Right cardiac atrium (tissue), 5 donors: ENCODE measurements at regions not wholly inside any gene's neighbourhood (a gene's known extent, or its start where the extent isn't known, plus 50 kb on each side); places are given as distances from the start of the nearest gene placed in this dataset.

Source experiments
- ATAC-seq, 2 donors: fragments of 200-7000 bp; cut with Tn5 transposase; one replicate each; pipeline versions ENCODE4 v1.8.0 to v1.9.1; 2020; ENCODE audit warnings: moderate library complexity in 2 of 2, mild to moderate bottlenecking in 1 of 2
- DNase-seq, 3 donors: peaks; one replicate each; pipeline ENCODE4 v3.0.0-alpha.2; 2020
- H3K27ac ChIP-seq: one replicate; pipeline ENCODE4 v1.5.1; 2013; ENCODE audit warnings: mild to moderate bottlenecking, low read length, control low read depth, moderate library complexity
- H3K27me3 ChIP-seq: one replicate; pipeline ENCODE4 v1.6.1; 2013; ENCODE audit not compliant: control insufficient read depth, insufficient read depth
- H3K4me1 ChIP-seq: one replicate; pipeline ENCODE4 v1.6.1; 2013; ENCODE audit warnings: low read length; ENCODE audit not compliant: control insufficient read depth, insufficient read depth
- H3K4me3 ChIP-seq: one replicate; pipeline ENCODE4 v1.5.1; 2013; ENCODE audit warnings: low read length, control low read depth
- H3K9me3 ChIP-seq: one replicate; pipeline ENCODE4 v1.6.1; 2013; ENCODE audit warnings: low read length; ENCODE audit not compliant: control insufficient read depth
- WGBS: extraction: QIAGEN DNeasy Blood & Tissue Kit; methylation state at CpG from one replicate; pipeline ENCODE4 v1.1.7; 2013; 5-methylcytosine and 5-hydroxymethylcytosine counted together
- intact Hi-C, 4 donors: fragments of 100-400 bp; cut with DNase I; formaldehyde crosslinking; loops; one replicate each; pipeline versions ENCODE4 v1.11.0 to v1.14.0; 2022 to 2023
- donor health status: healthy with polysubstance abuse.
- donor health status: DM: no; HTN: yes; CAD: no.
- donor health status: DM: no; HTN: no; CAD: no.
- donor health status: DM: no; HTN: yes; CAD: no; lungs with severe emphysema.
- donor health status: DM: yes; HTN: yes; CAD: no.

DNA sequence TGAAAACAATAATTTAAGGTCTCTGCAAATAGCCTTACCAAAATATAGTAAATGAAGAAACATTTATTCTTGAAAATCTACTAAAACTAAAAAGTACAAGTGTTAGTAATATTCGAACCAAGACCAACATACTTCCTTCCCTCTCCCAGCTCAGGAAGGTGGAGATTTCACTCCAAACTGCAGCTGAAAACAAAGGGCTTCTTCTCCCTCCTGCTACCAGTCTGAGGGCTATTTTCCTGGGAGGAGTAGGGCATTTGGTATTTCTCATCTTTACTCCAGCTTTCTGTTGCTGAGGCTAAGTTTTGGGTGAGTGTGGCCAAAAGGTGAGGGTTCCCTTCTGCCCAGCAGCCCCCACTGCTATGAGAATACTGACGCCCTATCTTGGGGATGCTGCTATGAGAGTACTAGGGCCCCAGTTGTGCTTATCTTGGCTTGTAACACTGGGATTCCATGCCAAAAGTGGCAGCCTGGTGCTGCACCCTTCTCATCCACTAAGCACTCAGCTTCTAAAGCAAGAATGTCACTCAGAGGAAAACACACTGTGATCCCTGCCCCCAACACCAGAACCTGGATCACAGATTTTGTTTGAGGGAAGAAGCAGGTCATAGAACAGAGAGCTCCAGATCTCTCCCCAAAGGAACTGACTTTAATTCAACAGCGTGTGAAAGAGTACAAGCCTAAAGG is 130.7 kb upstream of the KLF7 start:
- intact Hi-C loops, result no loop called here
- Histone ChIP-seq H3K4me3 (no peak overlapping the region), H3K4me1 (peaks cover 1% of the 10 kb centered on the region), H3K9me3 (no peaks in the 10 kb centered on the region), H3K27me3 (no peaks in the 10 kb centered on the region), H3K27ac (peak overlapping the region; percentile 88)
- peak; percentile 87 to 88 for ATAC-seq
- no peak for DNase-seq
- WGBS, result 47% methylated on average over 3 of the region's 3 CpGs

- no peaks in the 10 kb centered on the region for H3K9me3 ChIP-seq
- 98% methylated on average over 1 of the region's 1 CpG for WGBS
- no peak for ATAC-seq
- no peak overlapping the region for H3K4me3 ChIP-seq
- no peaks in the 10 kb centered on the region for H3K27me3 ChIP-seq
- intact Hi-C loops, result no loop called here
- DNase-seq, result no peak
- no peak overlapping the region for H3K27ac ChIP-seq
- peaks cover 1% of the 10 kb centered on the region for H3K4me1 ChIP-seq
These were observed 135.1 kb upstream of the KLF7 start for GRCh38 chr2:207300817-207301216.

DNA sequence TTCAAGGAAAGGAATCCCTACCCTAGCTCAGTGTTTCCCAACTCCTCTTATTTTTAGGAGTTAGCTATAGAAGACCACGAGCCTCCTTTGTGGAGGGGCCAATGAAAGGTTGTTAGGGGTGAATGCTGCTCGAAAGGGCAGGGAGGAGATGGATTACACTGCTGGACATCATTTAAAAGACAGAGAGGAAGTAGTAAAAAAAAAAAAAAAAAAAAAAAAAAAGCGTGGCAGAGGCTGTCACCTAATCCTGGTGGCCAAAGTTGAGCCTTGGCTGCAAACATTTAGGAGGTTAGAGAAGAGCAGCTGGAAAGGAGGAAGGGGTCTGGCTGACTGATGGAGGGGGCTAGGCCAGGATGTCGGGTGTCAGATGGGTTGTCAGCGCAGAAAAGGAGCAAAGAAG is 139.0 kb upstream of the KLF7 start:
- H3K27me3 ChIP-seq, result no peaks in the 10 kb centered on the region
- no peaks in the 10 kb centered on the region for H3K9me3 ChIP-seq
- ATAC-seq, result no peak
- H3K27ac ChIP-seq, result no peak overlapping the region
- H3K4me1 ChIP-seq, result no peaks in the 10 kb centered on the region
- no peak overlapping the region for H3K4me3 ChIP-seq
- WGBS, result 87% methylated on average over 5 of the region's 5 CpGs
- intact Hi-C loops, result no loop called here
- no peak for DNase-seq

DNA sequence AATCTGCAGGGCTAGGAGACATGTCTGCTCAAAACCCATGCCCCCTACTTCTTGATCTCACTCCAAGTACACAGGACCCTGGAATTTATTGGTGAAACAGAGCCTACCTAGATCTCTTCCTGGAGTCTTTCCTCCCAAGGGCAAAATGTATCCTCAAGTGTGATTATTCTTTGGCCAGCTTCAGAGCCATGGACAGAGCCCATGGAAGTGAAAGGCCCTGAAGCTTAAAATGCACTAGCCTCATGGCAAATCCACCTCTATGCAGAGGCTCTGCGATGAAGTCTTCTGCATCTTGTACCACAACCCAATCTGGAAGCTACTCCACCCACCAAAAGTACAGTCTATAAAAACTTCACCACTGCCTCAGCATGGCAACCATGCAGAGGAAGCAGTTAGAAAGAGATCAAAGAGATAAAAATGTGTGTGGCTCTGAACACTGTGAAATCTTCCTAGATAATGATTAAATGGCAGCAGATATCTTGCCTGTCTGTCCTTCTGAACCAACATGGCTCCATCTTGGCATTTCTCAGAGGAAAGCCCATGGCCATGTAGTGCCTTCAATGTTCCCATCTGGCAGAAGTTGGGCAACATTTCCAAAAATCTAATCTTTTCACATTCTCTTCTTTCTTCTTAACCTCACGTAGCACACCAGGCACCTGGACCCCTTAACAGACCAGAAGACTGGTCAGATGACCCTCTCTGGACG is 142.9 kb upstream of the KLF7 start:
- no peak overlapping the region for H3K4me3 ChIP-seq
- intact Hi-C loops, result no loop called here
- no peaks in the 10 kb centered on the region for H3K27me3 ChIP-seq
- ATAC-seq (no peak), DNase-seq (no peak)
- H3K9me3 ChIP-seq, result no peaks in the 10 kb centered on the region
- H3K4me1 ChIP-seq, result peaks cover 5% of the 10 kb centered on the region
- H3K27ac ChIP-seq, result no peak overlapping the region
- WGBS, result 93% methylated on average over 3 of the region's 3 CpGs

- Histone ChIP-seq H3K4me3 (no peak overlapping the region), H3K4me1 (peaks cover 5% of the 10 kb centered on the region), H3K27me3 (no peaks in the 10 kb centered on the region), H3K27ac (peak overlapping the region; percentile 75), H3K9me3 (no peaks in the 10 kb centered on the region)
- DNase-seq (peak in 1 of 3 donors; percentile 46), ATAC-seq (peak; percentile 69 to 95)
- intact Hi-C loops, result no loop called here
- WGBS, result 66% methylated on average over 4 of the region's 4 CpGs
These were observed 145.7 kb upstream of the KLF7 start for GRCh38 chr2:207311316-207312005.

GRCh38 chr2:207312006-207312356 is 146.2 kb upstream of the KLF7 start:
- ATAC-seq, result peak in 1 of 2 donors; percentile 24

DNA sequence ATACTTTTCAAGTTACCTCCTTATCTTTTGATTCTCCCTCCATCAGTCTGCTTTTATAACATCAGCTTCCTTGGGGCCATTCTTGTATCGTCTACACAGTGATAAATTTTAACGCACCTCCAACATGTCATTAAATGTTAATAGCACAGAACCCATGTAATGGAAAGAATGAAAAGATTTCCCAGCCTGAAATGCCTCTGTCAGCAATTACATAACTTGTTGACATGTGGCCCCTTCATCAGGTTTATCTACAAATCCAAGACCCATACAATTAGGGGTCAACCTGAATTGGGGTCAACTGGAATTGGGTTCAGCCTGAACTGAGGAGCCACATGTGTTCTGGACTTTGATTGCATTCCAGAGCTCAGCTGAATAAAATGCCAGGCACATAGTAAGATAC is 148.2 kb upstream of the KLF7 start:
- intact Hi-C loops, result no loop called here
- no peak for ATAC-seq
- Histone ChIP-seq H3K9me3 (no peaks in the 10 kb centered on the region), H3K4me3 (no peak overlapping the region), H3K4me1 (peaks cover 5% of the 10 kb centered on the region), H3K27me3 (no peaks in the 10 kb centered on the region), H3K27ac (no peak overlapping the region)
- WGBS, result 40% methylated on average over 2 of the region's 2 CpGs
- no peak for DNase-seq

More at GRCh38 chr2:207312006-207312356, 146.2 kb upstream of the KLF7 start:
- no peak for DNase-seq
- no peaks in the 10 kb centered on the region for H3K9me3 ChIP-seq
- no peak overlapping the region for H3K4me3 ChIP-seq
- H3K4me1 ChIP-seq, result peaks cover 5% of the 10 kb centered on the region
- H3K27ac ChIP-seq, result no peak overlapping the region
- intact Hi-C loops, result no loop called here
- H3K27me3 ChIP-seq, result no peaks in the 10 kb centered on the region

DNA sequence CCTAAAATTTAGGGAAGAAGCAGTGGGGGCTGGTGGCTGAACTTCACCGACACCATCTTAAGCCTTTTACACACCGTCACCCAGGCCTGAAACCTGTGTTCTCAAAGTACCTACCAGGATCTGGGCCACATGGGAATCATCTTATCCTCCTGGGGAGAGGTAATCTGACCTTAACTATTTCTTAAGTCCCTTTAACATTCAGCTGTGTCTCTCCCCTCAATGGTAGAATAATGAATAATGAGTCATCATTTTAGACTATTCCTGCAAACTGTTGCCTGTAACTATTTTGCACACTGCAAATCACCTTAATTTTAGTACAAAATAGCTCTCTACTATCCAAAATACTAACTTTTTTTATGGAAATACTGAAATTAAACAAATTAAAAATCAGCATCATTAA is 149.4 kb upstream of the KLF7 start:
- 96% methylated on average over 2 of the region's 2 CpGs for WGBS
- Histone ChIP-seq H3K27ac (no peak overlapping the region), H3K27me3 (no peaks in the 10 kb centered on the region), H3K9me3 (no peaks in the 10 kb centered on the region), H3K4me1 (peaks cover 5% of the 10 kb centered on the region), H3K4me3 (no peak overlapping the region)
- intact Hi-C loops, result no loop called here
- ATAC-seq, result no peak
- no peak for DNase-seq

DNA sequence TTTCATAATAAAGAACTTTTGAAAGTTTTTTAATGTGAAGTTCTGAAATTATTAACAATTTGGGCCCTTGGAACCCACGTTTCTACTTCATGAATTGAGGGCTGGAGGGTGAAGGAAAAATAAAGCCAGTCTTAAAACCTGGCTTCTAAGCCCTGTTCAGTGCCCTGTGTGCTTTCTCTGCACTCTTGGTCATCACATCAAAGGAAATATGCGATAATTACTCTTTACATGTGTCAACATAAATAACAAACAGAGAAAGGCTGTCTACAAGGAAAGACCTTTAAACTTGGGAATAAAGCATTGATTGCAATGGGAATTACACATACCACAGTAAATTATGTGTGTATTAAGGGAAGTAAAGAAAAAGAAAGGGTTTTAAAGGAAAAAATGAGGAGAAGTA is 150.7 kb upstream of the KLF7 start:
- ATAC-seq (no peak), DNase-seq (no peak)
- 92% methylated on average over 2 of the region's 2 CpGs for WGBS
- Histone ChIP-seq H3K4me1 (peaks cover 2% of the 10 kb centered on the region), H3K27ac (no peak overlapping the region), H3K4me3 (no peak overlapping the region), H3K9me3 (no peaks in the 10 kb centered on the region), H3K27me3 (no peaks in the 10 kb centered on the region)
- intact Hi-C loops, result no loop called here

GRCh38 chr2:207316906-207317305 is 151.2 kb upstream of the KLF7 start:
- no peaks in the 10 kb centered on the region for H3K27me3 ChIP-seq
- H3K9me3 ChIP-seq, result no peaks in the 10 kb centered on the region
- 88% methylated on average over 2 of the region's 2 CpGs for WGBS
- no peaks in the 10 kb centered on the region for H3K4me1 ChIP-seq
- no peak for DNase-seq
- no peak for ATAC-seq
- no peak overlapping the region for H3K4me3 ChIP-seq
- no peak overlapping the region for H3K27ac ChIP-seq
- intact Hi-C loops, result no loop called here

DNA sequence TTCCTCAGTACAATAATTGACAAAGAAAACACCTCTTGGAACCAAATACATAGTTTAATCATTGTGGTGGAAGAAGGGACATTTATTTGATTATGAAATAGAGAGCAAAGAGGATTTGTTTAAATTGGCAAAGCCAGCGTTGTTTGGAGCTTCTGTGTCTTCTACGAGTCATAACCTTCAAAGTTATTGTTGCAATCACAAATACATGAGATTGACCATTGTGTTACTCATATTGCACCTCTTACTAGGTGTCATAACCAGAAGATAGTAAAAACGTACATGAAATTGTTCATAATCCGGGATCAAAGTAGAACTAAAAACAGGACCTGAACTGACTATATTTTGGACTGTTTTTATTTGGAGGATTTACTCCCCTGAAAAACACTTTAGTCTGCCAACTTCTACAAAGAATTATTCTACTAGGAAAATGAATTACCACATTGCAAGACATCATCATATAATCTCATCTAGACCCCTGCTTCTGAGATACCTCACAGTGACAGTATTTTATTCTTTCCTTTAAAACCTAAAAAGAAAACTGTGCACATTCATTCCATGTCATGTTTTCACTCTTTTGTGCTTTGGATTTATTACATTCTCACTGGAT is 151.7 kb upstream of the KLF7 start:
- 73% methylated on average over 4 of the region's 4 CpGs for WGBS
- no peaks in the 10 kb centered on the region for H3K9me3 ChIP-seq
- intact Hi-C loops, result no loop called here
- H3K27me3 ChIP-seq, result no peaks in the 10 kb centered on the region
- no peak overlapping the region for H3K27ac ChIP-seq
- no peaks in the 10 kb centered on the region for H3K4me1 ChIP-seq
- ATAC-seq, result no peak
- DNase-seq, result no peak
- no peak overlapping the region for H3K4me3 ChIP-seq
